ENCODE measurements at regions not wholly inside any gene's neighbourhood (a gene's known extent, or its start where the extent isn't known, plus 50 kb on each side); places are given as distances from the start of the nearest gene placed in this dataset.

DNA sequence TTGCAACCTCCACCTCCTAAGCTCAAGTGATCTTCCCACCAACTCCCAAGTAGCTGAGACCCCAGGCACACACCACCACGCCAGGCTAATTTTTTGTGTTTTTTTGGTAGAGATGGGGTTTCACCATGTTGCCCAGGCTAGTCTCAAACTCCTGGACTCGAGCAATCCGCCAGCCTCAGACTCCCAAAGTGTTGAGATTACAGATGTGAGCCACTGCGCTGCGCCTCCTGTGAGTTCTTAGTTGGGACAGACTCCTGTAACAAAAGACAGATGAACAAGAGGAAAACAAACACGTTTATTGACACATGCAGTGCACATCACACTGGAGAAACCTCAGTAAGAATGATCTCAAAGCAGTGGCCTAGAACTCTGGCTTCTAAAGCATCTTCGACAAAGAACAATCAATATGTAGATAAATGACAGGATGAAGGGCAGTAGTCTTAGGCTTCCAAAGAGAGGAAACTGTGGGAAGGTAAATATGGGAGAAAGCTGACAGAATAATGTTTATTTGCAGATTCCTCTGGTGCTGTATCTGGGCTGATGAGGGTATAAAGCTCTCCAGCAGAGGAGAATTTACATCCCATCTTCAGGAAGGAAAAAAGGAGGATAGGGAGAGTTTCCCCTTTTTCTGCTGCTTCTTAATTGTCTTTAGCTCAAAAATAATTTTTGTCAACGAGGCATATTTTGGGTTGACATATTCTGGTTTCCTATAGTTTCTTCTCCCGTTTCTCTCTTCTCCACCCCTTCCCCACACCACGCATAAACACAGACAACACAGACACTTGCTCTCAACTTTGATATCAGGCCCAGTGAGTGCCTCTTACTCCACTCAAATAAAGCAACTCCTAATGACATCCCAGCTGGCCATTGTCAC, 84.7 kb upstream of the TNFAIP3 start:
- DNase-seq, result no peak

DNA sequence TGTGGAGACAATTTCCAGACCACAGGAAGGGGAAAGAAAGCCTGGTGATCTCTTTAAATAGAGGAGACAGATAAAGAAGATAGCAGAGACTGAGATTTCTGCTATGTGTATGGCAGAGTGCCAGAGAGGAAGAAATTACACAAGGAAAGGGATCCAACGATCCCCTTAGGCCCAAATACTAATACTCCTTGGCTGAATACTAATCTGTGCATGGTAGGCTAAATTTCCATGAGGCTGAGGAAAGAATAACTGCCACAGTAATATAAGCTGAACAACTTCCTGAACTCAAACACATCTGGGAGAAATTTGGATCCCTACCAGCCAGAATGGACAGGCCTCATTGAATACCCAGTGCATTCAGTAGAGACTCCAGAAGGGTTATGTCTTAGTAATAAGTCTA, 83.3 kb upstream of the TNFAIP3 start:
- DNase-seq, result no peak

DNA sequence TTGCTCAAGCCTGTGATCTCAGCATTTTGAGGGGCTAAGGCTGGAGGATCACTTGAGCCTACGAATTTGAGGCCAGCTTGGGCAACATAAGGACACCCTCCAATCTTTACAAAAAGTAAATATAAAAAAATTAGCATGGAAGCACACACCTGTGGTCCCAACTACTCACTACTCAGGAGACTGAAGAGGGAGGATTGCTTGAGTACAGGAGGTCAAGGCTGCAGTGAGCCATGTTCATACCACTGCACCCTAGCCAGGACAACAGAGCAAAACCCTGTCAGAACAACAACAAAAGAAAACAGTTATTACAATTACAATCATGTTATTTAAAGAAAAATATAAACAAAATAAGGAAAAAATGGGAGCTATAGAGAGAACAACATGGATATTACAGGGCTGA, 82.5 kb upstream of the TNFAIP3 start:
- no peak for DNase-seq

DNA sequence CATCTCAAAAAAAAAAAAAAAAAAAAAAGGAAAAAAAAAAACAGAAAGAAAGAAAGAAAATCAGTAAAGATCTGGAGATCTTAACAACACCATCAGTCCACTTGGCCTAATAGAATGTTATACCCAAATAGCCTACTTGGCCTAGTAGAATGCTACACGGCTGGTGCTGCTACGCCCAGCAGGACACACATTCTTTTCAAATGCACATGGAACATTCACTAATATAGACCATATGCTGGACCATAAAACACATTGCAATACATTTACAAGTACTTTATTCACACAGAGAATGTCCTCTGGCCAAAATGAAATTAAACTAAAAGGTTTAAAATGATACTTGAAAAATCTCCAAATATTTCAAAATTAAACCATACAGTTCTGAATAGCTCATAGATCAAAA, 80.0 kb upstream of the TNFAIP3 start:
- peak; percentile 61 for DNase-seq

DNA sequence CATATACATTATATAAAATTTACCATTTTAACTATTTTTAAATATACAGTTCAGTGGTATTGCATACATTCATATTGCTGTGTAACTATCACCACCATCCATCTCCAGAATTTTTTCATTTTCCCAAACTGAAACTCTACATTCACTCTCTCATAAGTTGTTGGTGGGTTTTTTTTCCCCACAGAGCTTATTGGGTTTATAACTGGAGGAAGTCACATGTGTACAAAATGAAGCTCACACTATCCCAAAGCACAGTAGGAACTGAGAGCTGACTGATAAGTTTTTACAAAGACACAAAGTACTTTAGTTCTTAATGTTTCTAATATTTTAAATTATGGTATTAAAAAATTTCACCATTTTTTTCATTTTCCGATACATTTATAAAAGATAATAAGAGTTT, 78.8 kb upstream of the TNFAIP3 start:
- DNase-seq, result no peak

DNA sequence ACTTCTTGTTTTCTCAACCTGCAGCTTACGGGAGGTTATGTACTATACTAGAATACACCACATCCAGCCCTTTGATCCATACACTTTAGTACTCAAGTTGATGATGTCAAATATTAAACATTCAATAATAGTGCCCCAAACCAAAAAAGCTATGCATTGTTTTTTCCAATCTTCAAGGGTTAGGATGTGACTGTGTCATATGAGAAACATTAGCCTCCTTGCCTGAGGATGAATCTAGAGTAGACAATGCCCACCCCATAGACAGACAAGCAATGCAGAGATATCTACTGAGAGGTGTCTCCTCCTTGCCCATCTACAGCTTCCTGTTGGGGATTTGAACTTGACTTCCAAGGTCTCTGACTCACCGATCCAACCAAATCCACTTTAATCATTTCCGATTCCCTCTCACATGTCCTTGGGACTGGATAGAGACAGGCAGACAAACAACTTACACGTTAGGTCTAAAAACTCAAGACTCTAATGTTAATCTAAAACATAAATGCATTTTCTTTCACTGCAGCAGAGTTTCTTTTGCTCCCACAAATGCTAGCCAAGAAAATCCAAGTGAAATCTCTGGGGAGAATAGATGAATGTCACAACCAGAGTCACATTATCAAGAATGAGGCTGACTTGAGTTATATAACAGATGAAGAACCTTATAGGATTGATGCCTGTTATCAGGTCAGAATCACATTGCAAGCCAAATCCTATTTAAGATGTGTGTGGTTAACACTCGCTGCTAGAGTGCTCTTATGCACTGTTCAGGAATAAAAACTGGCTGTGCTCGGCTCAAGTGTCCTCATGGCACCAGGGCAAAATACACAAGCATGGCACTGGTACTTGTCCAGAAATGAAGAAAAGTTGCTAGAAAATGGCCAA, 75.5 kb upstream of the TNFAIP3 start:
- peak; percentile 56 for DNase-seq

DNA sequence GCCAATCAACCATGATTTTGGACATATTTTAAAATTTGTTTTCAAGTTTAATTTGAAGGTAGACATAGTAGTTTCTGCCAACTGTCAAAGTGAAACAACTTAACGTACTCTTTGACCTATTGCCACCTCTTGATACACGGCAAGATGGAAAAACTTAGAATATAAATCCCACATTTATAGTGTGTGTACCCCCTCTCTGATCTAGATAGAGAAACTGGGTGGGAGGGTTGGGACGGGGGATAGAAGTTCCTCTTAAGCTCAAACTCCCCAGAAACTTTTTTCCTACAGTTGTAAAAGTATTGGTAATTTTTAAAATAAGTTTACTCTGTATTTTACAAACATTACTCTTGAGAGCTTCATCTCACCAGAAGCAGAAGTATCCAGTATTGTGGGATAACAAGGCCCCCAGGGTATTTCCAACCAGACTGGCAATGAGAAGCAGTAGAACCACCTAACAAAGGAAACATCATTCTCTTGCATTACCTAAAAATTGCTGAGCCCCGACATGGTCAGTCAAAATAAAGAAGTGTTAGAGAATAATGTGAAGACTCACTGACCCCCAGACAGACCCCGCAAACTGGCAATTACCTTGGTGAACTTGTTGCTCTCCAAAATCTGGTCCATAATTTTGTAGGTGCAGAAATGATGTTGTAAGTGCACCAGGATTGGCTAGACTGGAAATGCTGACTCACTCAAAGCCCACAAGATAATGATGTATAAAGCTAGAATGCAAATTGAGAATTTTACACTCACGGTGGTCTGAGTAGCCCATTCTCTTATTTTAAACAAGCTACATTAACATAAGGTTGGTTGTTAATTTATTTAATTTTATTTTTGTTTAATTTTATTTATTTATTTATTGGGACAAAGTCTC, 74.7 kb upstream of the TNFAIP3 start:
- DNase-seq, result no peak

DNA sequence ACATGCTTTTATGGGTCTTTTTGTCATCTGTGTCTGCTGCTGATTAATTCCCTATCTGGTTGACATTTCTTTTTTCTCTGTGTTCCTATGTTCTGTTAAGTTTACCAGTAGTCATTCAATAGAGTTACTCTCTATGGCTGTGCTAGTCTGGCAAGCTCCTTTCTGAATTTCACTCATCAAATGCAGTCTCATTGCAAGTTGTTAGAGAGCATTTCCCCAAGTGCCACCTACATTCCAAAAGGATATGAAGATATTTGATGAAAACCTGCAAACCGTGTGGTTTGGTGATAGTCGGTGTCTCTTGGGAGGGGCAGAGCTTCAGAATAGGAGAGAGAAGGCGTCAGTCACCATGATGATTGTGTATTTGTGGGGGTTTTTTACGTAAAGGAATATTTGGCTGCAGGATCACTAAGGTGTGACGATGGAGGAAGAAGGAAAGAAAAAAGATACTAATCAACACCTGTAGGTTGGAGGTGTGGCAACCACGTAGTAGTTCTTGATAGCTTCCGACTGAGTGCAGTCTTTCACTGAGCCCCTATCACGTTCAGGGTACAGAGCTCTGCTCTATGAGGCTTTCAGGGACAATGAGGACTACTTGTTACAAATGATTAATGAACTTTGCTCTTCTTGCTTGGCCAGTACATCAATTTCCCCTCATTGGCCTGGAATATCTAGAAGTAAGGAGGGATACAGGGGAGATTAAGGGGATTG, 73.1 kb upstream of the TNFAIP3 start:
- no peak for DNase-seq

DNA sequence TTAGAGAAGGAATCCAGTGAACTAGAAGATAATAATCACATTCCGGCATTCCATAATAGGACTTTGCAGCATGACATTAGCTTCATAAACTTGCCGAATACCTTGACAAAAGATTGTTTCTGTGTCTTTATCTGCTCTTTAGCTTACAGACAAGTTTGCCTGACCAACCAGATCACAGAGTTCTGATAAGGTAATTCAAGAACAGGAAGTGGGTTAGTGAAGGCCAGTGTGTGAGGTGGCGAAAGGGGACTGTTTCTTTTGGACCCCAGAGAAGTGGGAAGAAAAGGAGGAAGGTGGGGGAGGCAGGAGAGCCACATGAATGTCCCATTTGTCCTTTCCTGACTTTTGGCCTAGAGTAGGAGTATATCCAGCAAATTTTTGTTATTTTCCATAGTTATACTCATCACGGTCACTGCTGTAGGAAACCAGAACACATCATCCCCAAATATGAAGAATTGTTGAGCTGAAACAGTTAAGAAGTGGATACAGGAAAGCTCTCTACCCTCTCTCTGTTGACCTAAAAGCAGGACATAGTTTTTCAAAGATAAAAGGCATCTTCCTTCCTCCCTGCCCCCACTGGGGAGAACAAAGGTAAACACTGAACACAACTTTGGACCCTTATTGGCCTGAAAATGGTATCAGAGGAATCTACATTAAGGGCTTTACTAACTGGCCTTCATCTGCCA, 72.4 kb upstream of the TNFAIP3 start:
- DNase-seq, result no peak

DNA sequence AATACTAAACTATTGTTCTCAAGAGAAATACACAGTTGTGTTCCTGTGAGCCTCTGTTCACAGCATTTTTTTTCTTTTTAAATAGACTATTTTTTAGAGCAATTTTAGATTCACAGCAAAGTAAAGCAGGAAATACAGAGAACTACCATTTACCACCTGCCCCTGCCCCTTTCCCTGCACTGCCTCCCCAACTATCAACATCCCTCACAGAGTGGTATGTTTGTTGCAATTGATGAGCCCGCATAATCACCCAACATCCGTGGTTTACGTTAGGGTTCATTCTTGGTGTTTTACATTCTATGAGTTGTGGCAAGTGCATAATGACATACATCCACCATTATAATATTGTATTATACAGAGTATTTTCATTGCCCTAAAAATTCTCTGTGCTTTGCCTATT, 71.6 kb upstream of the TNFAIP3 start:
- DNase-seq, result no peak

DNA sequence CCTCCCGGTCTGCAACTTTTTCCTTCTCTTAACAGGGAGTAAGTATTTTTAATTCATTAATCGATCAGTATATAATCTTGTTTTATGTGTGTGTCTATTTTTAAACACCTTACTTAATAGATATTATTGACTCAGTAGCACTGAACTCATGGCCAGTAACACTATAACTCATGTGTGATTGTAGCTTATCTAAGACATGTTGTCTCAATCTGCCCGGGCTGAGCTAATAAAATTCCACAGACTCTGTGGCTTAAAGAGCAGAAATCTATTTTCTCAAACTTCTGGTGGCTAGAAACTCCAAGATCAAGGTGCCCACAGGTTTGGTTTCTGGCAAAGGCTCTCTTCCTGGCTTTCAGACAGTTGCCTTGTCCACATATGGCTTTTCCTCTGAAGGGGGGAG, 68.8 kb upstream of the TNFAIP3 start:
- no peak for DNase-seq

DNA sequence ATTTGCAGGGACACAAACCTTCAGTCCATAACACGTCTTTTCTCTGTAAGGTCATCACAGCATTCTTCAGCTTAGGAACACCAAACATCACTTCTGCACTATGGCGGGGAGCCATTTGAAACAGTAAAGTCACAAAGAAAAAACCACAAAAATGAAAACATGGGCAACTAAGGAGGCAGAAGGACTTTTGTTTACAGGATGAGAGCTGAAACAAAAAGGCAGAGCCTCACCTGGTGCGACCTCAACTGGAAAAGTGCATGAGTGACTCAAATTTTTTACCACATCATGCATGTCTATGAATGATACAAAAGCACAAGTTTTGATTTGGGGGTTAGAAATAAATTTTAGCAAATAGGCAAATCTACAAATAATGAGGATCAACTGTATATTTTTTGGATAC, 68.2 kb upstream of the TNFAIP3 start:
- no peak for DNase-seq

DNA sequence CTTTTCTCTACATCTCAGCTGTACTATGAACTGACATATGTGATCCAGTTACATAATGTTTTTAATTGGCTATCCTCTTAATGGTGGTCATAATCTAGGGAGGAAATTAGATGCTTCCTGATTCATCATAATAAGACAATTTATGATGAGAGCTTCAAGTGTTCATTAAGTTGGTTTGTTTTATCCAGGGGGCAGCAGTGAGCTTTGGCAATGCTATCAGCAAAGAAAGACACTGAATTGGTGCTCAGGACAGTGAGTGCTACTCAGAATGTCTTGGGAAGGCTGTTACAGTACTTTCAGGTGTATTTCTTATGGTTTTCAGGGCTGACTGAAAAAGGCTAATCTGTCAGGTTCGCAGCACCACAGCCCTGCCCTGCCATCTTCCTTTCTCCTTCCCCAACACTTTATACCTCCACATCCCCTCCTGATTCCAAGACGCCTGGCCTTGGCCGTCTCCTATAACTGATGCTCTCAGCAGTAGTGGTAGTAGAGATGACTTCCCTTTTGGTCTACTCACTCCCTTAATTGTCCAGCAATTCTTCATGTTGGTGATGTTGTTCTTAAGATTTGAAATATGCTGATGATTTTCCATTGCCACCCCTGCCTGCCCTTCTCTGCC, 67.0 kb upstream of the TNFAIP3 start:
- peak; percentile 55 for DNase-seq

DNA sequence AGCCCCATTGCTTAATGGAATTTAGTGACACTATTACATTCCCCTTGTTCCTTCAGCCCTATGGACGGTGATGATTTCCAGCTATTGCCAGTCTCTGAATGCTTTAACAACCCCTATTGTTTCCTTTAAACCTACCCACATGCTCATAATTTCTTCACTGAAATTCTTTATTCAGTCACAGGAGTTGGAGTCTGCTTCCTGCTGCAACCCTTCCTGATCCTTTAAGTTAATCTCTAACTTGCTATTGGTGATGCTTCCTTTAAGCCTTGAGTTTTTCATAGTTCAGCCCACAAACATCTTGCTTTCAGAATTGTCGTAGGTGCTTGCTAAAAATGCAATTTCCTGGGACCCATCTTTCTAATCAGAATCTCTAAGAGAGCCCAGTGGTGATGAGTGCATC, 66.3 kb upstream of the TNFAIP3 start:
- no peak for DNase-seq

DNA sequence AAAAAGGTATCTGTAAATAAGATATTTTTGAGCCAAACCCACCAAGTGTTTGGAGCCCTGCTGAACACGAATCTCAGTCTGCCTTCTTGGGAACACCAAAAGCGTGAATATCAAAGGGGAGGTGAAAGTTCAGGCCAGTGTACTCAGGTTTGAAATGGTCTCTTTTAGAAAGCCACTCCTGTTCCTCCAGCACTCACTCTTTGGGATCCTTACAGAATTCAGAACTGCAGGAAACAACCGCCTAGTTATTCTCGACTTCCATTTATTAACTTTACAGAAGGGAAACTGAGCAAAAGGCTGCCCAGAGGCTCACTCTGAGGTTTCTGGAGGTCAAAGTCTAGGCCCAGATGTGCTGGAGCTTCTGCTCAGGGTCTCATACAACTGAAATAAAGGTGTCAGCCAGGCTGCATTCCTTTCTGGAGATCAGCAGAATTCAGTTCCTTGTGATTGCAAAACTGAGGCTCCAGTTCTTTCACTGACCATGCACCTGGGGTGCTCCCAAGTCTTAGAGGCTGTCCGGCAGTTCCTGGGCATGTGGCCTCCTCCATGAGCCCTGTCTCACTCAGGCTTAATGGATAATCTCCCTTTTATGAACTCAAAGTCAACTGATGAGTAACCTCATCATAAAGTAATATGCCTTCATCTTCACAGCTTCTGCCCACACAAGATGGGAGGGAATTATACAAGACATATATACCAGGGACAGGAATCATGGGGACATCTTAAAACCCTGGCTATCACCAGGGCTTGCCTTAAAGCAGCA, 65.5 kb upstream of the TNFAIP3 start:
- DNase-seq, result no peak

DNA sequence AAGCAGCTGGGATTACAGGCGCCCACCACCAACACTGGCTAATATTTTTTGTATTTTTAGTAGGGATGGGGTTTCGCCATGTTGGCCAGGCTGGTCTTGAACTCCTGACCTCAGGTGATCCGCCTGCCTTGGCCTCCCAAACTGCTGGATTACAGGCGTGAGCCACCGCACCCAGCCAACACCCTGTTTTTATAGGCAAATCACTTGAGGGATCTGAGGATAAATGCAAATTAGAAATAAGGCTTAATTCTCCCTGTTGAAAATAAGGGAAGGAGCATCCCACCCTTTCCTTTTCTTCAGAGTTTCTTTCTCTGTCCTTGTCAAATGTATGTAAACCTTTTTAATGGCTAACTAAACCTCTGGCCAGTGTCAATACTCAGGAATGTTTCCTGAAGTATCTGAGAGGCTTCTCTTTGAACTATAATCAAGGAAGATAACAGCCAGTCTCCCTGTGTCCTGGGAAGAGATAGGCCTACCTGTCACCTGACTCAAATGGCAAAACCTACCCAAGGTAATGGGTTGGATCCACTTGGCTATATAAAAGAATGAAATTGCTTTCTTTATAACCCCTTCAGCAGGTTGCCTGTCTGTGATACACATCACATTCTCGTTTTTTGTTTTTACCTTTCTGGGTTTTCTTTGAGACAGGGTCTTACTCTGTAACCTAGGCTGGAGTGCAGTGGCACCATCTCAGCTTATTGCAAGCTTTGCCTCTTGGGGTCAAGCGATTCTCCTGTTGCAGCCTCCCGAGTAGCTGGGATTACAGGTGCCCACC, 64.5 kb upstream of the TNFAIP3 start:
- DNase-seq, result no peak

DNA sequence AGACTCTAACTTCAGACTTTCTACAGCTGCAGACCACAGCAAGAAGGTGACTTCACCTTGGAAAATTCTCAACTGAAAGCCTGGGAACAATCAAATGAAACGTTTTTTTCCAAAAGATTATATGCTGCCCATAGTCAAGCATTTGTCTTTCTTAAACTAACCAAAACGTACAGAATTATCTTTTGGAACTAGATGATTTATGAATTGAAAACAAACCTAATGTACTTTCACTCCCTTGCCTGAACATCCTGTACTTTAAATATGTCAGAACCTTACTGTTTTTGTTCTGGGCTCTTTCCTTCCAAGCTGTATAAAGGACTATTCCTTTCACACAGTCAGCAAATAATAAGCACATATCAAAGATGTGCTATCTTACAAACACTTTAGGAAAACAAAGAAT, 62.4 kb upstream of the TNFAIP3 start:
- DNase-seq, result no peak

DNA sequence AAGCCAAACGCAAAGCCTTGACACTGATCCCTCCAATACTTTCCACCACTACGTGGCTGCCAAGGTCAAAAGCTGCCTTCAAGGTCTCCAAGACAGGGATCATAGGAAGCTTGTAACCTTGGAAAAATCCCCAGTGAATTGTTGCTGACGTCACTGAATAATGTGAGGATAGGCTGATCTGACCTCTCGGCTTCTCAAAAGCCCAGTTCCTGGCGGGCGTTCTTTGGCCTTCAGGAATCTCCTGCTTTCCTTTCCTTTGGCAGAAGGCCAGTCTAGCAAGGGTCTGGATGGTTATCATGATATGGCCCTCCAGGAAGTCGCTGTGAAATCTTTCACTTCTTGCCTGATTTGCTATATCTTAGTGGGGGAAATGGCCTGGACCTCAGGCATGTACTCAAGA, 61.4 kb upstream of the TNFAIP3 start:
- DNase-seq, result no peak

DNA sequence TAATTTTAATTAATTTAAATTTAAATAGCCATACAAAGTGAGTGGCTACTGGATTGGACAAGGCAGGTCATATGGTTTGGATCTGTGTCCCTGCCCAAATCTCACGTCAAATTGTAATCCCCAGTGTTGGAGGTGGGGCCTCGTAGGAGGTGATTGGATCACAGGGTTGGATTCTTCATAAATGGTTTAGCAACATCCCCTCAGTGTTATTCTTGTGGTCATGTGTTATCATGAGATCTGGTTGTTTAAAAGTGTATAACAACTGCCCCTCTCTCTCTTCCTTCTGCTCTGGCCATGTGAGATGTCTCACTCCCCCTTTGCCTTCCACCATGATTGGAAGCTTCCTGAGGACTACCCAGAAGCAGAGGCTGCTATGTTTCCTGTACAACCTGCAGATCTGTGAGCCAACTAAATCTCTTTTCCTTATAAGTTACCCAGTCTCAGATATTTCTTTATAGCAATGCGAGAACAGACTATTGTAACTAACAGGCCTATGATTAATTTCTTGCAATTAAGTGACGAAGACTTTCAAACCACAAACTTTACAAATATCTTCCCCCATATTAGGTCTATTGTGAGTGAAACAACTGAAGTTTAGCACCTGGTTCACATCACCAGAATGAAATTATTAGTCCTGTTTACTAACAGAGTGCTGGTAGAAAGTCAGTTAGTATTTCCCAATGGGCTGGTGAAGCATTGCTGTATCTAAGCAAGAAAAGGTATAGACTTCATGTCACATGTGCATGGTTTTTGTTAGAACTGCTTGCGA, 60.0 kb upstream of the TNFAIP3 start:
- no peak for DNase-seq
